ENCODE measurements at regions not wholly inside any gene's neighbourhood (a gene's known extent, or its start where the extent isn't known, plus 50 kb on each side); places are given as distances from the start of the nearest gene placed in this dataset.

GRCh38 chr17:72424505-72425117, 303.8 kb downstream of the SOX9 start:
- Histone ChIP-seq H3K79me2 (replicated peaks; ENCODE audit: insufficient read depth) (no peaks in the 10 kb centered on the region), H3K27ac (ENCODE audit: low read depth) (no peak overlapping the region), H3K9me2 (ENCODE audit: insufficient read depth) (no peaks in the 10 kb centered on the region), H3K4me3 (no peak overlapping the region), H3K4me2 (no peak overlapping the region), H3F3A (replicated peaks; ENCODE audit: low read depth) (no peaks in the 10 kb centered on the region), H2AFZ (no peak overlapping the region), H3K4me1 (ENCODE audit: insufficient read depth) (no peaks in the 10 kb centered on the region), H3K27me3 (ENCODE audit: insufficient read depth) (no peaks in the 10 kb centered on the region), H3K36me3 (ENCODE audit: insufficient read depth) (no peaks in the 10 kb centered on the region), H4K20me1 (replicated peaks; ENCODE audit: insufficient read depth) (no peaks in the 10 kb centered on the region)
- H3K4me1 Mint-ChIP-seq: peaks cover 8% of the 10 kb centered on the region
- H3K4me3 Mint-ChIP-seq: no peak overlapping the region; the same call in 2 of the 3 replicates
- no peak for ATAC-seq
- DNase-seq (ENCODE audit: low spot score): no peak
- no peak for TF ChIP-seq NANOG (IDR thresholded peaks at IDR 0.05; ENCODE audit: borderline replicate concordance)
- TF ChIP-seq, protein P1, sequence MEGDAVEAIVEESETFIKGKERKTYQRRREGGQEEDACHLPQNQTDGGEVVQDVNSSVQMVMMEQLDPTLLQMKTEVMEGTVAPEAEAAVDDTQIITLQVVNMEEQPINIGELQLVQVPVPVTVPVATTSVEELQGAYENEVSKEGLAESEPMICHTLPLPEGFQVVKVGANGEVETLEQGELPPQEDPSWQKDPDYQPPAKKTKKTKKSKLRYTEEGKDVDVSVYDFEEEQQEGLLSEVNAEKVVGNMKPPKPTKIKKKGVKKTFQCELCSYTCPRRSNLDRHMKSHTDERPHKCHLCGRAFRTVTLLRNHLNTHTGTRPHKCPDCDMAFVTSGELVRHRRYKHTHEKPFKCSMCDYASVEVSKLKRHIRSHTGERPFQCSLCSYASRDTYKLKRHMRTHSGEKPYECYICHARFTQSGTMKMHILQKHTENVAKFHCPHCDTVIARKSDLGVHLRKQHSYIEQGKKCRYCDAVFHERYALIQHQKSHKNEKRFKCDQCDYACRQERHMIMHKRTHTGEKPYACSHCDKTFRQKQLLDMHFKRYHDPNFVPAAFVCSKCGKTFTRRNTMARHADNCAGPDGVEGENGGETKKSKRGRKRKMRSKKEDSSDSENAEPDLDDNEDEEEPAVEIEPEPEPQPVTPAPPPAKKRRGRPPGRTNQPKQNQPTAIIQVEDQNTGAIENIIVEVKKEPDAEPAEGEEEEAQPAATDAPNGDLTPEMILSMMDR (conservative IDR thresholded peaks at IDR 0.05; ENCODE audit: low read depth in 2 of 2): no peak
- no peak for TF ChIP-seq JUNB (IDR thresholded peaks at IDR 0.05; ENCODE audit: unreplicated experiment)
- TF ChIP-seq ZNF114 (CRISPR knock-in tag; IDR thresholded peaks at IDR 0.05): no peak
- no peak for TF ChIP-seq ZNF462 (CRISPR knock-in tag; IDR thresholded peaks at IDR 0.05)
- no peak for TF ChIP-seq STAT1 (IDR thresholded peaks at IDR 0.05; ENCODE audit: unreplicated experiment)
- H3K9me3 Mint-ChIP-seq: no peaks in the 10 kb centered on the region
- peak overlapping the region; percentile 51; the same call in 1 of the 2 replicates for H3K27ac Mint-ChIP-seq
- H3K36me3 Mint-ChIP-seq (ENCODE audit: low read depth): no peaks in the 10 kb centered on the region; the same call in 2 of the 3 replicates
- peaks cover 2% of the 10 kb centered on the region for H3K27me3 Mint-ChIP-seq (ENCODE audit: insufficient read depth, low read depth, poor library complexity)

Measured in GM23338 (cell line).